GM12878 (cell line): ENCODE measurements at regions not wholly inside any gene's neighbourhood (a gene's known extent, or its start where the extent isn't known, plus 50 kb on each side); places are given as distances from the start of the nearest gene placed in this dataset.

Experiments
- BRCA1 ChIP-seq: IDR thresholded peaks from 2 replicates; pipeline ENCODE4 v1.6.1; 2011; ENCODE audit warnings: low read depth, low read length, improper control_type of control experiment
- CBFB ChIP-seq: IDR thresholded peaks from 2 replicates; pipeline ENCODE4 v1.6.1; 2016; ENCODE audit warnings: antibody characterized with exemption, low read depth
- EZH2 ChIP-seq: IDR thresholded peaks from 2 replicates; pipeline ENCODE4 v1.6.1; 2012; ENCODE audit warnings: low read depth, mild to moderate bottlenecking, control low read depth, inconsistent platforms, low read length, borderline replicate concordance; ENCODE audit not compliant: control insufficient read depth
- FOXM1 ChIP-seq: IDR thresholded peaks from 2 replicates; pipeline ENCODE4 v1.6.1; 2012; ENCODE audit warnings: low read depth, mild to moderate bottlenecking, inconsistent platforms, low read length, moderate library complexity
- JUND ChIP-seq: IDR thresholded peaks from 2 replicates; pipeline ENCODE4 v1.6.1; 2012; ENCODE audit warnings: low read depth, mild to moderate bottlenecking, low read length, improper control_type of control experiment, moderate library complexity
- KLF5 ChIP-seq: fragments of 450-650 bp; IDR thresholded peaks from 2 replicates; pipeline ENCODE4 v1.6.1; 2014; ENCODE audit warnings: mild to moderate bottlenecking; ENCODE audit not compliant: partially characterized antibody
- POLR2A ChIP-seq: IDR thresholded peaks from 2 replicates; pipeline ENCODE4 v1.6.1; 2011; ENCODE audit warnings: low read depth, mild to moderate bottlenecking, low read length
- RAD21 ChIP-seq: IDR thresholded peaks from 2 replicates; pipeline ENCODE4 v1.6.1; 2011; ENCODE audit warnings: mild to moderate bottlenecking, low read depth, low read length, moderate library complexity; ENCODE audit not compliant: insufficient read depth
- RFX5 ChIP-seq: IDR thresholded peaks from 2 replicates; pipeline ENCODE4 v1.6.1; 2011; ENCODE audit warnings: low read depth, low read length, improper control_type of control experiment
- SMAD1 ChIP-seq: fragments of 450-650 bp; IDR thresholded peaks from 2 replicates; pipeline ENCODE4 v1.6.1; 2018; ENCODE audit warnings: mild to moderate bottlenecking, low read depth; ENCODE audit not compliant: partially characterized antibody
- SMC3 ChIP-seq: IDR thresholded peaks from 2 replicates; pipeline ENCODE4 v1.6.1; 2011; ENCODE audit warnings: low read length, improper control_type of control experiment, borderline replicate concordance
- SUPT20H ChIP-seq: IDR thresholded peaks from 2 replicates; pipeline ENCODE4 v1.6.1; 2011; ENCODE audit warnings: low read depth, mild to moderate bottlenecking, low read length, moderate library complexity, borderline replicate concordance; ENCODE audit not compliant: control insufficient read depth
- TF ChIP-seq, protein P1 (sequence below), 3 experiments: IDR thresholded peaks in 2 of 3; conservative IDR thresholded peaks in 1 of 3; 2 replicates each; pipeline ENCODE4 v1.5.1; 2011; ENCODE audit warnings: low read depth in 3 of 3, low read length in 3 of 3, mild to moderate bottlenecking in 3 of 3, control low read depth in 2 of 3, moderate library complexity in 2 of 3, inconsistent platforms in 1 of 3, mixed read lengths in 1 of 3; ENCODE audit not compliant: control insufficient read depth in 2 of 3, insufficient read depth in 1 of 3; ENCODE audit errors: extremely low read depth in 1 of 3
- TF ChIP-seq, protein P2 (sequence below): fragments of 450-650 bp; IDR thresholded peaks from 2 replicates; pipeline ENCODE4 v1.6.1; 2017; ENCODE audit warnings: mild to moderate bottlenecking, low read depth, inconsistent platforms; ENCODE audit not compliant: poor library complexity, severe bottlenecking

DNA sequence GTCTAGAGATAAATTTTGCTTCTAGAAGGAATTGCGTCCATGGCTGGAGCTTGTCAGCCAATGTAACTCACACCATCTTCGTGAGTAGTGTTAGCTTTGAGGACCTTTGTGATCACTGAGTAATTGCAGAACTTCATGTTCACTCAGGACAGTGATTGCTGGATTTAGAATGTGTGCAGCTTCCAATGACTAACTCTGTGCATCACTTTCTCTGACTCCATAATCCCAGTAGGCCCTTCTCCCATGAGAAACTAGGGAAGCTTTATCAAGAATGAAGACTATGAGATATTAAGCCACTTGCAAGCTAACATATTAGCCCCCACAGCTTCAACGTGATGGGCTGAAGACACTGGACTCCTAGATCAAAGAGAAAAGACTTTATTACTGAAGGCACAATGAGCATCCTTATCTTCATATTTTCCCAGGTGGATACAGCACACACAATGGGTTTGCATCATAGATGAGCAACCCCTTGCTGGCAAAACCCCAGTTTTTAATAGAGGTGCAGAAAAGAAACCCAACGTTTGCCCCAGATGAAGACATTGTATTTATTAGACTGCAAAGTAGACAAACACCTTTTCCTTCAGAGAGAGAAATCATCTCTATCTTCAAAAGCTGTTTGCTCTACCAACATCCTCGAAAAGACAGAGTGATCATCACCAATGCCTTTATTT lies 561.0 kb downstream of the LTN1 start:
- TF ChIP-seq POLR2A (no peak), SMC3 (no peak), KLF5 (no peak), RFX5 (no peak), CBFB (no peak), EZH2 (no peak), BRCA1 (no peak), SMAD1 (no peak), SUPT20H (no peak), JUND (no peak), RAD21 (no peak), FOXM1 (no peak)
- TF ChIP-seq, protein P1, sequence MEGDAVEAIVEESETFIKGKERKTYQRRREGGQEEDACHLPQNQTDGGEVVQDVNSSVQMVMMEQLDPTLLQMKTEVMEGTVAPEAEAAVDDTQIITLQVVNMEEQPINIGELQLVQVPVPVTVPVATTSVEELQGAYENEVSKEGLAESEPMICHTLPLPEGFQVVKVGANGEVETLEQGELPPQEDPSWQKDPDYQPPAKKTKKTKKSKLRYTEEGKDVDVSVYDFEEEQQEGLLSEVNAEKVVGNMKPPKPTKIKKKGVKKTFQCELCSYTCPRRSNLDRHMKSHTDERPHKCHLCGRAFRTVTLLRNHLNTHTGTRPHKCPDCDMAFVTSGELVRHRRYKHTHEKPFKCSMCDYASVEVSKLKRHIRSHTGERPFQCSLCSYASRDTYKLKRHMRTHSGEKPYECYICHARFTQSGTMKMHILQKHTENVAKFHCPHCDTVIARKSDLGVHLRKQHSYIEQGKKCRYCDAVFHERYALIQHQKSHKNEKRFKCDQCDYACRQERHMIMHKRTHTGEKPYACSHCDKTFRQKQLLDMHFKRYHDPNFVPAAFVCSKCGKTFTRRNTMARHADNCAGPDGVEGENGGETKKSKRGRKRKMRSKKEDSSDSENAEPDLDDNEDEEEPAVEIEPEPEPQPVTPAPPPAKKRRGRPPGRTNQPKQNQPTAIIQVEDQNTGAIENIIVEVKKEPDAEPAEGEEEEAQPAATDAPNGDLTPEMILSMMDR (IDR thresholded peaks at IDR 0.05 in 2 of 3, conservative IDR thresholded peaks at IDR 0.05 in 1 of 3; ENCODE audit: control insufficient read depth in 2 of 3, extremely low read depth in 1 of 3, insufficient read depth in 1 of 3, low read depth in 3 of 3, low read length in 3 of 3): no peak
- TF ChIP-seq, protein P2, sequence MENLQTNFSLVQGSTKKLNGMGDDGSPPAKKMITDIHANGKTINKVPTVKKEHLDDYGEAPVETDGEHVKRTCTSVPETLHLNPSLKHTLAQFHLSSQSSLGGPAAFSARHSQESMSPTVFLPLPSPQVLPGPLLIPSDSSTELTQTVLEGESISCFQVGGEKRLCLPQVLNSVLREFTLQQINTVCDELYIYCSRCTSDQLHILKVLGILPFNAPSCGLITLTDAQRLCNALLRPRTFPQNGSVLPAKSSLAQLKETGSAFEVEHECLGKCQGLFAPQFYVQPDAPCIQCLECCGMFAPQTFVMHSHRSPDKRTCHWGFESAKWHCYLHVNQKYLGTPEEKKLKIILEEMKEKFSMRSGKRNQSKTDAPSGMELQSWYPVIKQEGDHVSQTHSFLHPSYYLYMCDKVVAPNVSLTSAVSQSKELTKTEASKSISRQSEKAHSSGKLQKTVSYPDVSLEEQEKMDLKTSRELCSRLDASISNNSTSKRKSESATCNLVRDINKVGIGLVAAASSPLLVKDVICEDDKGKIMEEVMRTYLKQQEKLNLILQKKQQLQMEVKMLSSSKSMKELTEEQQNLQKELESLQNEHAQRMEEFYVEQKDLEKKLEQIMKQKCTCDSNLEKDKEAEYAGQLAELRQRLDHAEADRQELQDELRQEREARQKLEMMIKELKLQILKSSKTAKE: no peak
